ENCODE measurements at regions not wholly inside any gene's neighbourhood (a gene's known extent, or its start where the extent isn't known, plus 50 kb on each side); places are given as distances from the start of the nearest gene placed in this dataset.

GRCh38 chr5:18752317-18752716 is 1118.1 kb downstream of the TAF11L14 start:
- 0% methylated on average over 1 of the region's 1 CpG for WGBS, 2 experiments (ENCODE audit: low coverage in 1 of 2, low lambda C conversion rate in 2 of 2, missing lambda C conversion rate in 2 of 2)
- no peak overlapping the region for H3K4me2 ChIP-seq (ENCODE audit: unreplicated experiment)
- no peak overlapping the region for H3K4me3 ChIP-seq
- no peak overlapping the region for H2AFZ ChIP-seq
- H3K36me3 ChIP-seq (ENCODE audit: low read depth), result no peaks in the 10 kb centered on the region
- no peaks in the 10 kb centered on the region for H3K79me2 ChIP-seq (ENCODE audit: insufficient read depth)
- H3F3A ChIP-seq (ENCODE audit: insufficient read depth), result no peaks in the 10 kb centered on the region
- no peak for TF ChIP-seq EZH2 (IDR thresholded peaks at IDR 0.05; ENCODE audit: insufficient read depth, poor library complexity, severe bottlenecking)
- TF ChIP-seq EZH2phosphoT487 (IDR thresholded peaks at IDR 0.05; ENCODE audit: insufficient read depth, low read depth), result no peak
- in situ Hi-C loops (cut with MboI), result no loop called here
- DNase-seq, result no peak
- no peaks in the 10 kb centered on the region for H3K27me3 ChIP-seq (replicated peaks; ENCODE audit: insufficient read depth)
- no peaks in the 10 kb centered on the region for H4K20me1 ChIP-seq (ENCODE audit: insufficient read depth)
- H3K9me3 ChIP-seq (ENCODE audit: low read depth), result no peaks in the 10 kb centered on the region
- H3K27ac ChIP-seq, result no peak overlapping the region
- H3K4me1 ChIP-seq (ENCODE audit: insufficient read depth), result no peaks in the 10 kb centered on the region
- no peak overlapping the region for H3K9ac ChIP-seq
- no peaks in the 10 kb centered on the region for H3K9me2 ChIP-seq (ENCODE audit: insufficient read depth)

GRCh38 chr5:18754201-18754600 is 1119.9 kb downstream of the TAF11L14 start:
- no peaks in the 10 kb centered on the region for H3K36me3 ChIP-seq (ENCODE audit: low read depth)
- H3K27ac ChIP-seq, result no peak overlapping the region
- no peaks in the 10 kb centered on the region for H3K9me3 ChIP-seq (ENCODE audit: low read depth)
- no peaks in the 10 kb centered on the region for H3K27me3 ChIP-seq (replicated peaks; ENCODE audit: insufficient read depth)
- no peaks in the 10 kb centered on the region for H3K4me1 ChIP-seq (ENCODE audit: insufficient read depth)
- H3K4me3 ChIP-seq, result no peak overlapping the region
- no peak for DNase-seq
- no peaks in the 10 kb centered on the region for H3K79me2 ChIP-seq (ENCODE audit: insufficient read depth)
- no peak overlapping the region for H3K9ac ChIP-seq
- TF ChIP-seq EZH2phosphoT487 (IDR thresholded peaks at IDR 0.05; ENCODE audit: insufficient read depth, low read depth) (no peak), EZH2 (IDR thresholded peaks at IDR 0.05; ENCODE audit: insufficient read depth, poor library complexity, severe bottlenecking) (no peak)
- no peak overlapping the region for H2AFZ ChIP-seq
- no peaks in the 10 kb centered on the region for H3K9me2 ChIP-seq (ENCODE audit: insufficient read depth)
- in situ Hi-C loops (cut with MboI), result no loop called here
- WGBS, 2 experiments (ENCODE audit: low coverage in 1 of 2, low lambda C conversion rate in 2 of 2, missing lambda C conversion rate in 2 of 2), result 14 to 23% methylated on average over 3 of the region's 3 CpGs
- no peaks in the 10 kb centered on the region for H3F3A ChIP-seq (ENCODE audit: insufficient read depth)
- no peaks in the 10 kb centered on the region for H4K20me1 ChIP-seq (ENCODE audit: insufficient read depth)
- no peak overlapping the region for H3K4me2 ChIP-seq (ENCODE audit: unreplicated experiment)

GRCh38 chr5:18761801-18762200 is 1127.5 kb downstream of the TAF11L14 start:
- Histone ChIP-seq H4K20me1 (ENCODE audit: insufficient read depth) (no peaks in the 10 kb centered on the region), H3F3A (ENCODE audit: insufficient read depth) (no peaks in the 10 kb centered on the region), H3K4me1 (ENCODE audit: insufficient read depth) (no peaks in the 10 kb centered on the region), H3K9me3 (ENCODE audit: low read depth) (no peaks in the 10 kb centered on the region), H2AFZ (no peak overlapping the region), H3K79me2 (ENCODE audit: insufficient read depth) (no peaks in the 10 kb centered on the region), H3K4me2 (ENCODE audit: unreplicated experiment) (no peak overlapping the region), H3K4me3 (no peak overlapping the region), H3K27ac (no peak overlapping the region), H3K27me3 (replicated peaks; ENCODE audit: insufficient read depth) (no peaks in the 10 kb centered on the region), H3K9me2 (ENCODE audit: insufficient read depth) (no peaks in the 10 kb centered on the region), H3K9ac (no peak overlapping the region), H3K36me3 (ENCODE audit: low read depth) (no peaks in the 10 kb centered on the region)
- TF ChIP-seq EZH2 (IDR thresholded peaks at IDR 0.05; ENCODE audit: insufficient read depth, poor library complexity, severe bottlenecking), result no peak
- TF ChIP-seq EZH2phosphoT487 (IDR thresholded peaks at IDR 0.05; ENCODE audit: insufficient read depth, low read depth), result no peak
- in situ Hi-C loops (cut with MboI), result no loop called here
- no peak for DNase-seq
- 30 to 32% methylated on average over 1 of the region's 1 CpG for WGBS, 2 experiments (ENCODE audit: low coverage in 1 of 2, low lambda C conversion rate in 2 of 2, missing lambda C conversion rate in 2 of 2)

- no peak overlapping the region for H3K4me3 ChIP-seq
- H3K27ac ChIP-seq, result no peak overlapping the region
- TF ChIP-seq EZH2 (IDR thresholded peaks at IDR 0.05; ENCODE audit: insufficient read depth, poor library complexity, severe bottlenecking) (no peak), EZH2phosphoT487 (IDR thresholded peaks at IDR 0.05; ENCODE audit: insufficient read depth, low read depth) (no peak)
- in situ Hi-C loops (cut with MboI), result no loop called here
- H3K79me2 ChIP-seq (ENCODE audit: insufficient read depth), result no peaks in the 10 kb centered on the region
- no peaks in the 10 kb centered on the region for H3K27me3 ChIP-seq (replicated peaks; ENCODE audit: insufficient read depth)
- H4K20me1 ChIP-seq (ENCODE audit: insufficient read depth), result no peaks in the 10 kb centered on the region
- H3F3A ChIP-seq (ENCODE audit: insufficient read depth), result no peaks in the 10 kb centered on the region
- no peaks in the 10 kb centered on the region for H3K9me2 ChIP-seq (ENCODE audit: insufficient read depth)
- no peaks in the 10 kb centered on the region for H3K36me3 ChIP-seq (ENCODE audit: low read depth)
- no peak overlapping the region for H2AFZ ChIP-seq
- no peak overlapping the region for H3K9ac ChIP-seq
- DNase-seq, result no peak
- H3K9me3 ChIP-seq (ENCODE audit: low read depth), result no peaks in the 10 kb centered on the region
- no peak overlapping the region for H3K4me2 ChIP-seq (ENCODE audit: unreplicated experiment)
- H3K4me1 ChIP-seq (ENCODE audit: insufficient read depth), result no peaks in the 10 kb centered on the region
Measured at GRCh38 chr5:18764161-18764560, 1129.9 kb downstream of the TAF11L14 start.

GRCh38 chr5:18765304-18765703 is 1131.0 kb downstream of the TAF11L14 start:
- Histone ChIP-seq H3K27me3 (replicated peaks; ENCODE audit: insufficient read depth) (no peaks in the 10 kb centered on the region), H3K79me2 (ENCODE audit: insufficient read depth) (no peaks in the 10 kb centered on the region), H4K20me1 (ENCODE audit: insufficient read depth) (no peaks in the 10 kb centered on the region), H3K36me3 (ENCODE audit: low read depth) (no peaks in the 10 kb centered on the region), H3K9ac (no peak overlapping the region), H3K9me2 (ENCODE audit: insufficient read depth) (no peaks in the 10 kb centered on the region), H3K4me2 (ENCODE audit: unreplicated experiment) (no peak overlapping the region), H3K4me3 (no peak overlapping the region), H3K9me3 (ENCODE audit: low read depth) (no peaks in the 10 kb centered on the region), H3K4me1 (ENCODE audit: insufficient read depth) (no peaks in the 10 kb centered on the region), H3K27ac (no peak overlapping the region), H3F3A (ENCODE audit: insufficient read depth) (no peaks in the 10 kb centered on the region), H2AFZ (no peak overlapping the region)
- WGBS, 2 experiments (ENCODE audit: low coverage in 1 of 2, low lambda C conversion rate in 2 of 2, missing lambda C conversion rate in 2 of 2), result 18 to 21% methylated on average over 2 of the region's 2 CpGs
- in situ Hi-C loops (cut with MboI), result no loop called here
- no peak for DNase-seq
- TF ChIP-seq EZH2 (IDR thresholded peaks at IDR 0.05; ENCODE audit: insufficient read depth, poor library complexity, severe bottlenecking), result no peak
- no peak for TF ChIP-seq EZH2phosphoT487 (IDR thresholded peaks at IDR 0.05; ENCODE audit: insufficient read depth, low read depth)
